ENCODE measurements at regions not wholly inside any gene's neighbourhood (a gene's known extent, or its start where the extent isn't known, plus 50 kb on each side); places are given as distances from the start of the nearest gene placed in this dataset.
A peak's percentile ranks its signal among the peaks of the same experiment; 100 is the strongest.
"Not testable (repeated sequence)": the region's sequence is repeated elsewhere in the genome, so short reads cannot be mapped to it uniquely, and the experiment has no call there.

DNA sequence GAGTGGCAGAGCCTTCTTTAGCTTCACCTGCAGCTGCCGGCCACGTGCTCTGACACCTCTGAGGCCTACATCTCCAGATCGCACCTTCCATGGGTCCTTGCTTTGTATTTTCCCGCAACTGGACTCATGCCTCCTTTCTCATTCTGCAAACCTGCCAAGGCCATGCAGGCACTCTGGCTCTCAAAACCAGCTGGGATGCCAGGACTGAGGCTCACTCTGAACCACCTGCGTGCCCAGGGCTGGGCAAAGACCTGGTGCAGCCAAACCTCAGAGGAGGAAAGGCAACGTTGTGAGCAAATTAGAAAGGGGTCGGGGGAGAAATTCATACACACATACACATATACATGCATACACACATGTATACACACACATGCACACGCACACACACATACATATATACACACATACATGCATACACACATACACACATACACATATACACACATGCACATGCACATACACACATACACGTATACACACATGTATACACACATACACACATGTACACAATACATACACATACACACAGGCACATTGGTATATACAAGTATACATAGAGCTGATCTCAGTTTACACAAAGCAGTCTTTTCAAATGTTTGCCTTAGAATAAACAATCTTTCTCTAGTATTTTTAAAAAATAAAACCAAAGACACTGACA is 125.2 kb downstream of the RTP5 start:
- ATAC-seq (replicated peaks; ENCODE audit: extremely low read depth, poor library complexity, severe bottlenecking): no peak

GRCh38 chr2:241996100-241996499 is 126.6 kb downstream of the RTP5 start:
- no peak overlapping the region for H3K27ac Mint-ChIP-seq (ENCODE audit: low read depth)
- H3K36me3 Mint-ChIP-seq (ENCODE audit: insufficient read depth): peaks cover 4% of the 10 kb centered on the region
- H3K27me3 Mint-ChIP-seq: peaks cover 8% of the 10 kb centered on the region
- no peaks in the 10 kb centered on the region for H3K4me1 Mint-ChIP-seq
- no peak for DNase-seq (ENCODE audit: low spot score in 2 of 2)
- no peaks in the 10 kb centered on the region for H3K9me3 Mint-ChIP-seq
- no peak overlapping the region for H3K4me3 Mint-ChIP-seq
- ATAC-seq (replicated peaks; ENCODE audit: extremely low read depth, poor library complexity, severe bottlenecking): no peak

More for the DNA sequence above, 125.2 kb downstream of the RTP5 start:
- no peaks in the 10 kb centered on the region for H3K9me3 Mint-ChIP-seq
- no peak for DNase-seq (ENCODE audit: low spot score in 2 of 2)
- no peak overlapping the region for H3K4me3 Mint-ChIP-seq
- H3K36me3 Mint-ChIP-seq (ENCODE audit: insufficient read depth): peaks cover 3% of the 10 kb centered on the region
- no peaks in the 10 kb centered on the region for H3K27me3 Mint-ChIP-seq
- H3K27ac Mint-ChIP-seq (ENCODE audit: low read depth): no peak overlapping the region
- H3K4me1 Mint-ChIP-seq: no peaks in the 10 kb centered on the region

- H3K9me3 Mint-ChIP-seq: no peaks in the 10 kb centered on the region
Measured at GRCh38 chr2:241997017-241997416, 127.5 kb downstream of the RTP5 start.

DNA sequence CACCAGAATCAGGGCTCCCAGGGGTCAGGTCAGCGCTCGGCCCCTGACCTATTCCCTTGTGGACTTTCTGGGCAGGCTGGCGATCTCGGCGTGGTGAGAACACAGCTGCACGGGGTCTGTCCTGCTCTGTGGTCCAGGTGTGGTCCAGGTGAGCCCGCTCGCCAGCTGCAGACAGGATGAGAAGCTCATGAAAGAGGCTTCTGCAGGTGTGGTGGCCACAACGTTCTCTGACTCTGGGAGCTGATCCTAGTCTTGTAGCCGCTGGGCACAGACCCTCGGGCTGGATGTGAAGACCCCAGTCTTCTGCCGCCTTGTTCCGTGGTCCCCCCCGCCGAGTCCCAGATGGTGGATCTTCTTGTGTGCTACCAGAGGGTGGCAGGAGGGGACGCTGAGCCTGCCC is 129.7 kb downstream of the RTP5 start:
- H3K4me3 Mint-ChIP-seq: no peak overlapping the region
- ATAC-seq (replicated peaks; ENCODE audit: extremely low read depth, poor library complexity, severe bottlenecking): no peak
- H3K36me3 Mint-ChIP-seq (ENCODE audit: insufficient read depth): peaks cover 5% of the 10 kb centered on the region
- H3K27ac Mint-ChIP-seq (ENCODE audit: low read depth): no peak overlapping the region
- peaks cover 27% of the 10 kb centered on the region for H3K27me3 Mint-ChIP-seq
- no peaks in the 10 kb centered on the region for H3K9me3 Mint-ChIP-seq
- no peak for DNase-seq (ENCODE audit: low spot score in 2 of 2)
- H3K4me1 Mint-ChIP-seq: peaks cover 6% of the 10 kb centered on the region

More at GRCh38 chr2:241997017-241997416, 127.5 kb downstream of the RTP5 start:
- Mint-ChIP-seq H3K36me3 (ENCODE audit: insufficient read depth) (peaks cover 5% of the 10 kb centered on the region), H3K4me3 (no peak overlapping the region), H3K27ac (ENCODE audit: low read depth) (no peak overlapping the region), H3K27me3 (peaks cover 15% of the 10 kb centered on the region), H3K4me1 (no peaks in the 10 kb centered on the region)
- DNase-seq (ENCODE audit: low spot score in 2 of 2) (no peak), ATAC-seq (replicated peaks; ENCODE audit: extremely low read depth, poor library complexity, severe bottlenecking) (no peak)

GRCh38 chr2:242001853-242002252 is 132.3 kb downstream of the RTP5 start:
- ATAC-seq (replicated peaks; ENCODE audit: extremely low read depth, poor library complexity, severe bottlenecking) (no peak), DNase-seq (ENCODE audit: low spot score in 2 of 2) (no peak)
- no peaks in the 10 kb centered on the region for H3K9me3 Mint-ChIP-seq
- no peak overlapping the region for H3K27ac Mint-ChIP-seq (ENCODE audit: low read depth)
- H3K36me3 Mint-ChIP-seq (ENCODE audit: insufficient read depth): peaks cover 11% of the 10 kb centered on the region
- H3K4me3 Mint-ChIP-seq: no peak overlapping the region
- H3K4me1 Mint-ChIP-seq: peaks cover 6% of the 10 kb centered on the region
- H3K27me3 Mint-ChIP-seq: peaks cover 27% of the 10 kb centered on the region

GRCh38 chr2:242002944-242003343 is 133.4 kb downstream of the RTP5 start:
- peaks cover 27% of the 10 kb centered on the region for H3K27me3 Mint-ChIP-seq
- ATAC-seq (replicated peaks; ENCODE audit: extremely low read depth, poor library complexity, severe bottlenecking): no peak
- H3K4me1 Mint-ChIP-seq: peaks cover 6% of the 10 kb centered on the region
- no peak for DNase-seq (ENCODE audit: low spot score in 2 of 2)
- H3K27ac Mint-ChIP-seq (ENCODE audit: low read depth): peak overlapping the region; percentile 6
- H3K9me3 Mint-ChIP-seq: no peaks in the 10 kb centered on the region
- H3K36me3 Mint-ChIP-seq (ENCODE audit: insufficient read depth): peaks cover 10% of the 10 kb centered on the region
- H3K4me3 Mint-ChIP-seq: no peak overlapping the region

DNA sequence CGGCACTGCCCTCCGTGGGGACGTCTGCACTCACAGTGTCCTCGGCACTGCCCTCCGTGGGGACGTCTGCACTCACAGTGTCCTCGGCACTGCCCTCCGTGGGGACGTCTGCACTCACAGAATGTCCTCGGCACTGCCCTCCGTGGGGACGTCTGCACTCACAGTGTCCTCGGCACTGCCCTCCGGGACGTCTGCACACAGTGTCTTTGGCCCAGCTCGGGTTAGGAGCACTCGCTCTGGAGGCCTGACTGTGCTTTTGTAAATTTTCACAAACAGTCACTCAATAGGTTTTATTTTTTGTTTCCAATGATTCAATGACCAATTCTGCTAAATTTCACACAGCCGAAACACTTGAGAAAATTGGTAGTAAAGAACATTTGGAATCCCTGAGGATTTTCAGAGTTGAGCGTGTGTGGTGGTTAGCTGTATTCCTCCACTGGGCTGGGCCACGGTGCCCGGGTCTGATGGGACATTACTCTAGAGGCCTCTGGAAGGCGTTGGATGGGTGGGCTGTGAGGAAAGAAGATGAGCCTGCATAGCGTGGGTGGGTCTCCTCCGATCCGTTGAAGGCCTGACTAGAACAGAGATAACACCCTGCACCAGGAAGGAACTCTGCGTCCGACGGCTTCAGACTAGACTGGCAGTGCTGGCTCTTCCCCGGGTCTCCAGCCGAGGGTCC is 134.8 kb downstream of the RTP5 start:
- peaks cover 27% of the 10 kb centered on the region for H3K27me3 Mint-ChIP-seq
- H3K4me3 Mint-ChIP-seq: no peak overlapping the region
- no peak for DNase-seq (ENCODE audit: low spot score in 2 of 2)
- H3K27ac Mint-ChIP-seq (ENCODE audit: low read depth): no peak overlapping the region
- no peak for ATAC-seq (replicated peaks; ENCODE audit: extremely low read depth, poor library complexity, severe bottlenecking)
- peaks cover 10% of the 10 kb centered on the region for H3K36me3 Mint-ChIP-seq (ENCODE audit: insufficient read depth)
- H3K4me1 Mint-ChIP-seq: peaks cover 6% of the 10 kb centered on the region
- no peaks in the 10 kb centered on the region for H3K9me3 Mint-ChIP-seq

DNA sequence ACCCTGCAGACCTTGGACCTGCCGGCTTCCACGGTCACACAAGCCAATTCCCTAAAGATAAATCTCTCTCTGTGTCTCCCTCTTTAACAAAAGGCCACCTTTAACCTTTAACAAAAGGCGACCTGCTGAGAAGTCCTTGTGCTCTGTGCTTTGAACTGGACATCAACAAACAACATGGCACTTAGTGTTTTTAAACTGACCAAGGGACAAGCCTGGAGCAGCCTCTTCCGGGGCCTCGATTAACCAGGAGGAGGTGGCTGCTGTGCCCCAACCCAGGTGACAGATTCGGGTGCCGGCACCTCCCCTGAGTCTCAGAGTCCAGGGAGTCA is 135.3 kb downstream of the RTP5 start:
- no peak for ATAC-seq (replicated peaks; ENCODE audit: extremely low read depth, poor library complexity, severe bottlenecking)
- Mint-ChIP-seq H3K9me3 (no peaks in the 10 kb centered on the region), H3K4me3 (no peak overlapping the region), H3K4me1 (peaks cover 6% of the 10 kb centered on the region), H3K27me3 (peaks cover 27% of the 10 kb centered on the region), H3K27ac (ENCODE audit: low read depth) (no peak overlapping the region), H3K36me3 (ENCODE audit: insufficient read depth) (peaks cover 10% of the 10 kb centered on the region)
- DNase-seq (ENCODE audit: low spot score in 2 of 2): no peak

- peaks cover 18% of the 10 kb centered on the region for H3K27me3 Mint-ChIP-seq
- H3K4me1 Mint-ChIP-seq: peaks cover 10% of the 10 kb centered on the region
- not testable (repeated sequence) for H3K36me3 Mint-ChIP-seq (ENCODE audit: insufficient read depth); ATAC-seq (replicated peaks; ENCODE audit: extremely low read depth, poor library complexity, severe bottlenecking); DNase-seq (ENCODE audit: low spot score in 2 of 2); H3K9me3 Mint-ChIP-seq; H3K4me3 Mint-ChIP-seq; H3K27ac Mint-ChIP-seq (ENCODE audit: low read depth)
Measured at GRCh38 chr2:242006091-242006634, 136.6 kb downstream of the RTP5 start.

- not testable (repeated sequence) for H3K4me1 Mint-ChIP-seq; H3K27ac Mint-ChIP-seq (ENCODE audit: low read depth); ATAC-seq (replicated peaks; ENCODE audit: extremely low read depth, poor library complexity, severe bottlenecking); DNase-seq (ENCODE audit: low spot score in 2 of 2); H3K4me3 Mint-ChIP-seq; H3K9me3 Mint-ChIP-seq; H3K36me3 Mint-ChIP-seq (ENCODE audit: insufficient read depth); H3K27me3 Mint-ChIP-seq
Measured at GRCh38 chr2:242008908-242009307, 139.4 kb downstream of the RTP5 start.

- not testable (repeated sequence) for H3K9me3 Mint-ChIP-seq; H3K27me3 Mint-ChIP-seq; H3K36me3 Mint-ChIP-seq (ENCODE audit: insufficient read depth); H3K27ac Mint-ChIP-seq (ENCODE audit: low read depth); H3K4me1 Mint-ChIP-seq; ATAC-seq (replicated peaks; ENCODE audit: extremely low read depth, poor library complexity, severe bottlenecking); H3K4me3 Mint-ChIP-seq; DNase-seq (ENCODE audit: low spot score in 2 of 2)
Measured at GRCh38 chr2:242009846-242010245, 140.3 kb downstream of the RTP5 start.

GRCh38 chr2:242010252-242011166 is 141.0 kb downstream of the RTP5 start:
- H3K27me3 Mint-ChIP-seq; H3K4me1 Mint-ChIP-seq; DNase-seq (ENCODE audit: low spot score in 2 of 2); H3K9me3 Mint-ChIP-seq; H3K4me3 Mint-ChIP-seq; ATAC-seq (replicated peaks; ENCODE audit: extremely low read depth, poor library complexity, severe bottlenecking); H3K36me3 Mint-ChIP-seq (ENCODE audit: insufficient read depth): not testable (repeated sequence)
- H3K27ac Mint-ChIP-seq (ENCODE audit: low read depth): peak overlapping the region; percentile 49
